ENCODE measurements at regions not wholly inside any gene's neighbourhood (a gene's known extent, or its start where the extent isn't known, plus 50 kb on each side); places are given as distances from the start of the nearest gene placed in this dataset.

GRCh38 chr5:124614105-124614504 lies 132.3 kb downstream of the ZNF608 start:
- no peak for TF ChIP-seq CTCF (IDR thresholded peaks at IDR 0.05 in 8 of 11, conservative IDR thresholded peaks at IDR 0.05 in 3 of 11)
- TF ChIP-seq POLR2AphosphoS5 (IDR thresholded peaks at IDR 0.05), result no peak

Data from spleen (tissue), 7 donors.